CD4-positive, alpha-beta T cell treated with Interleukin-15 for 1 hour (primary cell): ENCODE measurements at regions not wholly inside any gene's neighbourhood (a gene's known extent, or its start where the extent isn't known, plus 50 kb on each side); places are given as distances from the start of the nearest gene placed in this dataset.

Source experiments
- DNase-seq: peaks from one replicate; pipeline ENCODE4 v3.0.0-alpha.2; 2020

DNA sequence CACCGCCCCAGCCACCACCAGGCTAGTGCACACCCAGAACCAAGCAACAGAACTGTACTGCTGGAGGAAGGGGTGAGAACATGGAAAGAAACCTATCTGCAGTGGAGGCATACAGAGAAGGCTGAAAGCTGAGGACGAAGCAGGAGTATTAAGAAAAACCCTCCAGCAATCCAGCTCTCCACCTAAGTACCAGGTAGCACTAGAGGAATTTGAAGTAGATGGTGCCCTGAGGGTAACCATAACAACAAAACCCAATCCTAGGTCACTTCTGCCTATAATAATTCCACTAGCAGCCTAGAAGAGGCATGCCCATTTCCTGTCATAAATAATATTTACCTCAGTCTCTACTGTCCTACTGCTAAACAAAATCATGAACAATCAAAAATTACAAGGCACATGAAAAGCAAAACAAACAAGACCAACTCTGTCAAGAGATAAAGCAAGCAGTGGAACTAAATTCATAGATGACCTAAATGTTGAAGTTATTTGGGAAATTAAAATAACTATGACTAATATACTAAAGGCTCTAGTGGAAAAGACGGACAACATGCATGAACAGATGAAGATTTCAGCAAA is 51.1 kb downstream of the HYCC1 start:
- no peak for DNase-seq

DNA sequence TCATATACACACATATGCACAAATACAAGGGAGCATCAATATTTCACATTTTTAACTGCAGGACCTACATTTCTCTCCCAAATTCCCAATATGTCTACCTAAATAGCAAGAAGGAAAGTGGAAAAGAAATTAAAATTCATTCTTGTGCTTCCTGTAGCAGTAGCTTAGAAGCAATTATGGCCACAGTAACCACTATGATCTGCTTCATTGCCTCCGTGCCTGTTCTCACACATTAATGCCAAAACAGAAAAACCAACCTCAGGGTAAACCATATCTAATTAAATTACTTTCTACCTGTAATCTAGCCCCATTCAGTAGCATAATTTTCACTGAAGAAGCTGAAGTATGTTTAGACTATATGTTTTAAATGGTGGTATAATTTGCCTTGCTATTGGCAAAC is 55.2 kb downstream of the HYCC1 start:
- no peak for DNase-seq

GRCh38 chr7:22954251-22954650 is 59.7 kb downstream of the HYCC1 start:
- DNase-seq = no peak

- no peak for DNase-seq
These were observed 61.5 kb downstream of the HYCC1 start for GRCh38 chr7:22952306-22953015.

- no peak for DNase-seq
These were observed 64.0 kb downstream of the HYCC1 start for GRCh38 chr7:22949944-22950343.

- DNase-seq = no peak
These were observed 64.7 kb downstream of the HYCC1 start for GRCh38 chr7:22949221-22949620.

DNA sequence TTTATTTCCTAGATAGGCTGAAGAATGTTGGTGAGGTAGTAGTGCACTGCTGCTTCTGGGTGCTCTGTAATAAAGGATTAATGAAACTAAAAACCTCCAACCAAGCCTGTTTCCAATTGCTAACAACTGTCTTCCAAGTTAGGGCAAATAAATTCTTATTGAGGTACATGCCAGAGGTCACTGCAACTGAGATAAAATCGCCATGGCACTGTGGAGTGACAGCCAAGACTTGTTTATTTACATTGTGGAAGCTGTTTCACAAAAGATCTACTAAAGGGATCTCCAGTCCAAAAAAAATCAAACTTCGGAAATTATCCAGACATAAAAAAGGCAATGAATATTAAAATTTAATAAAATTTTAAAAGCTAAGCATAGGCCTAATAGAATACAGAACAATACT is 65.2 kb downstream of the HYCC1 start:
- DNase-seq = no peak

DNA sequence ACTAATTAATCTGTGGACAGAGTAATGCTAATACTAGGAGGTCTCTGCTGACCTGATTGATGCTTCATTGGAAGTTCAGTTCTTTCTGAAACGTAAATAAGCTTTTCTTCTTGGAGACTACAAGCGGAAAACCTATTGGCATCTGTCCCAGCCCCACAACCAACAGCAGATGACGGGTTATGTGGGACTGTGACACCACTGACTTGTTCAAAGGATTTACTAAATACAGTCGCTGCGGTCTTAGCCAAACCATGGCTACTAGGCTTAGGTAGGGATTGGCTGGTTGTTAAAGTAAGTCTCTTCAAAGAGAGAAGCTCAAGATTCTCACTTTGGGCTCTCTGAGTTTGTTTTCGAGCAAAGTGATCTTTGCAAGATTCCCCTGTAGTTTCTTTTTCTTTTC is 68.3 kb downstream of the HYCC1 start:
- DNase-seq = no peak

GRCh38 chr7:22944510-22944909 is 69.4 kb downstream of the HYCC1 start:
- no peak for DNase-seq

- DNase-seq = no peak
These were observed 69.9 kb downstream of the HYCC1 start for GRCh38 chr7:22944022-22944421.

GRCh38 chr7:22942191-22942590 is 71.7 kb downstream of the HYCC1 start:
- no peak for DNase-seq

DNA sequence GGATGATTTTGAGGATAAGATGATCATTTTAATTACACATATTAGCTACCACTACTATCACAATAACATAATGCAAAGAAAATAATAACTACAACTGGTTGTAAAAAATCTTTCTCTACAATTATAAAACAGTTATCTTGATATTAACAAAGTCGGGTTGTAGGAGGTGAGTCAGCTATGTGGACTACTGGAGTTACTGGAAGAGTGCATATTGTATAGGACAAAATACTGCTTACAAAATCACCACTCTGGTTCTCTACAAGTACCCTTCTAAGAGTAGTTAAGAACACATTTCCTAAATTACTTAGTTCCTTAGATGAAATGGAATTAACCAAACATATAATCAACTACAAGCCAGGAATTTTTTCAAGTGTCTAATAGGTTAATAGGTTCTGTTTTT is 74.1 kb downstream of the HYCC1 start:
- DNase-seq = no peak

DNA sequence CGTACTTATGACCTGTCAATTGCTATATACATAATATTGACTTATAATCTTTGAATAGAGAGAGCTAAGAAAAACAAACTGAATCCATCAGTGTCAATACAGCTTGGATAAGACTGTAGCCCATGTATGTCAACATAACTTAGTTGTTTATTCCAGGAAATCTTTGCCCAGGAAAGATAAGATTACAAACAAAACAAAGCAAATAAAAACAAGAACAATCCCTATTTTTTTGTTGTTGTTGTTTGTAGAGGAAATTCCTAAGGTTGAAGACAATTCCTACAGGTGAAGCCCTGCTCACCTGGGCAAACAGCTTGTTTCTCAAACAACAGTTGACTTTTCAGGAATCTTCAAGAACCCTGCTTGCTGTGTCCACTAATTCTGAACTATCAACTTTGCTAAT is 76.0 kb downstream of the HYCC1 start:
- no peak for DNase-seq

GRCh38 chr7:22936246-22936645 is 77.7 kb downstream of the HYCC1 start:
- no peak for DNase-seq

DNA sequence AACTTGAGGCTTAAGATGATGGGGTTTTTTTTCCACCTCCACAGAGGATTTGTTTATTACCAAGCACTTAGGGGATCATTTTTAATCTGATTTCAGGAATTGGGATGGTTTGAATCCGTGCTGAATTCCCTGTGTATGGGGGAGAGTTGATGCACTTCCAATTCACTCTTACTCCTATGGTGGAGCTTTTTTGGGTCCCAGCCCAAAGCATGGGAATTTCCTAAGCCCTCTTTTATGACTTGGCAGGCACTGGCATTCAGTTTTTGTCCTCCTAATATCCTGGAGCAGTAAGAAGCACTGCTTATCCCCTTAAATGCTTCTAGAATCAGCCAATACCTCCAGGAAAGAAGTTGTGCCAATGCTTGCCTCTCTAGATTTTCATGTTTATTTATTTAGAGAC is 78.7 kb downstream of the HYCC1 start:
- no peak for DNase-seq

- no peak for DNase-seq
These were observed 79.4 kb downstream of the HYCC1 start for GRCh38 chr7:22934473-22935065.

GRCh38 chr7:22934023-22934422 is 79.9 kb downstream of the HYCC1 start:
- DNase-seq = no peak

GRCh38 chr7:22932896-22933295 is 81.0 kb downstream of the HYCC1 start:
- DNase-seq = no peak

- DNase-seq = no peak
These were observed 82.9 kb downstream of the HYCC1 start for GRCh38 chr7:22931011-22931410.

GRCh38 chr7:22922307-22922706 is 91.6 kb downstream of the HYCC1 start:
- no peak for DNase-seq

DNA sequence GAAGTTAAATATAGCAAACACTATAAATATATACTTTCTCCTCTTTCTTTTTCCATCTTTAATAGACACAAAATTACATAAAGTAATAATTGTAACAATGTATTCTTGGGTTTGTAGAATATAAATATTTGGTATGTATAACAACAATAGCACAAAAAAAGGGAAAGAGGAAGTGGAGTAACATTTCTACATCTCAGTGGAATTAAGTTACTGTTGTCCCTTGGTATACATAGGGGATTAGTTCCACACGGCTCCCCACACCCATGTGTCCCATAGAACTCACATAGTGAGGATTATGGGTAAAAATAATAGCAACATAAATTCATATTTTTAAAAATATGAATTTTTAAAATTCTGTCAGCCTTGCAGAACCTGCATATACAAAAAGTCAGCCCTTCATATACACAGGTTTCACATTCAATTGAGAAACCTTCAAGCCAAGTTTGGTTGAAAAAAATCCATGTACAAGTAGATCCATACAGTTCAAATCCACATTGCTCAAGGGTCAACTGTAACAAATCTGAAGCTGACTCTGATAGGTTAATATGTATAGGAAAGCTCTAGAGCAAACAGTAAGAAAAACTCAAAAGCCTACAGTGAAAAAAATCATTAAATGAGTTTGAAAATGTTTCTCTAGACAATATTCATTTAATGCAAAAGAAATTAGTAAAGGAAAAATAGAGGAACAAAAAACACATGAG is 92.4 kb downstream of the HYCC1 start:
- DNase-seq = no peak

- DNase-seq = no peak
These were observed 93.3 kb downstream of the HYCC1 start for GRCh38 chr7:22920672-22921071.

DNA sequence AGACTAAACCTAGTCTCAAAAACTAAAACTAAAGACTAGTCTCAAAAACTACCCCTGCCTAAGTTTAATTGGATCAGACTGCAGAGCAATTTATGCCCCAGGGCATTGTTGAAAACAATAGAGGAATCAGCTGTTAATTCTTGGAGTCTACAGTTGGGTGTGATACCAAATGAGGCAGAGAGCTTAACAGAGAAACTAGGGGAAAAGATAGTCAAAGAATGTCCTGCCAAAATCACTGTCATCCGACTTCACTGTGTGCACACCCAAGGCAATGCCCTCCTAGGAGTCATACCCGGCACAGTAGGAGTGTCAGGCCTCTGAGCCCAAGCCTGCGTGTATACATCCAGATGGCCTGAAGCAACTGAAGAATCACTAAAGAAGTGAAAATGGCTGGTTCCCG is 90.5 kb upstream of the TOMM7 start:
- DNase-seq = no peak

DNA sequence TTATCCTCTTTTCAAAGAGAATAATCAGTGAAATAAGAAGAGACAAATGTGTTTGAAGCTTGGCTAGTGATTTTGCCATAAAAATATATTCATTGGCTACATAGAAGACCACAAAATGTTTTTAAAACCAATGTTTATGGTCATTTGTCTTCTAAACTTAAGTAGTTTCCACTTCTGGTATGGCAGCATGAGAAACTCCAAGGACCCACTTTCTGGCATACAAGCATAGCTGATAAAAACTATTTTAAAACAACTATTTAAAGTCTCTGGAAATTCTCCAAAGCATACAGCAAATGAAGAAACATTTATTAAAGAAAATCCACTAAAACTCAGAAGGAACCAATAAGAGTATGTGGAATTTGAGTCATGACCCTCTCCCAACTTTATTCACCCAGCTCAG is 89.2 kb upstream of the TOMM7 start:
- no peak for DNase-seq
